ENCODE measurements at regions not wholly inside any gene's neighbourhood (a gene's known extent, or its start where the extent isn't known, plus 50 kb on each side); places are given as distances from the start of the nearest gene placed in this dataset.
A peak's percentile ranks its signal among the peaks of the same experiment; 100 is the strongest.

DNA sequence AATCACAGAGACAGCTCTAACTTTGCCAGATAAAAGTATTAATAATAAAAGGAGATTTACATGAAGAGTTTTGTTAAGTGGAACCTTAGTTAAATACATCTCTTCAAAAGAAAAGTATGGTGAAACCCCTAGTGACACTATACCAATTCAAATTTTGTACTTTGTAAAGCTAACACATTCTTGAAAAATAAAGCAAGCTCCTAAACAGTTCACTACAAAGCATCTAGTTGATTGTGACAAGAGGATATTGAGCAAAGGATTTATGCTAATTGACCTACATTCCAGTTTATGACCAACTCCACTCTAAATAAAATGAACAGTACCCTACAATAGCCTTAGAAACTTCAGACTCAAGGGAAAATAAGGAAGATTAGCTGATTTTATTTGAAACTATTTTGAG, 69.4 kb upstream of the WDR17 start:
- intact Hi-C loops (cut with DNase I; ENCODE audit: low total_unique reads) = no loop called here
- H3K4me1 ChIP-seq = no peaks in the 10 kb centered on the region
- H3K36me3 ChIP-seq = no peaks in the 10 kb centered on the region
- DNase-seq = no peak
- TF ChIP-seq POLR2A (IDR thresholded peaks at IDR 0.05) (no peak), CTCF (IDR thresholded peaks at IDR 0.05) (no peak)
- H3K27me3 ChIP-seq = no peaks in the 10 kb centered on the region
- H3K4me3 ChIP-seq = no peak overlapping the region
- no peaks in the 10 kb centered on the region for H3K9me3 ChIP-seq
- H3K27ac ChIP-seq = no peak overlapping the region

DNA sequence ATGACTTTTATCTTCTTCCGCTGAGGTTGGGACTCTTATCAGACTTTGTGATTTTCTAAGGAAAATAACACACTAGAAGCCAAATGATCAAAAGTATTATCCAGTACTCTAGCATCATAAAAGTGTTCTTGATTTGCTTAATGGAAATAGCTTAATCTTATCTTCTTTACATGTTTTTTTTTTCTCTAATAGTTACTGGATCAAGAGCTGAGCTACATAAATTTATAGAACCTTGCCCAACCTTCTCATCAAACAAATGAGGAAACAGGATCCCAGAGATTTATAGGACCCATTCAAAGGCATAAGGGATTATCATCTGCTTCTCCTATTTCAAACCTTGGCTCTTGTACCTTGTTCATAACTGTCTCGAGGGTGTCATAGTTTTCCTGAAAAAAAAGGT, 68.3 kb upstream of the WDR17 start:
- no peak for TF ChIP-seq POLR2A (IDR thresholded peaks at IDR 0.05)
- no peak for TF ChIP-seq CTCF (IDR thresholded peaks at IDR 0.05)
- Histone ChIP-seq H3K27me3 (no peaks in the 10 kb centered on the region), H3K9me3 (no peaks in the 10 kb centered on the region), H3K4me1 (no peaks in the 10 kb centered on the region), H3K27ac (no peak overlapping the region), H3K36me3 (no peaks in the 10 kb centered on the region), H3K4me3 (no peak overlapping the region)
- intact Hi-C loops (cut with DNase I; ENCODE audit: low total_unique reads) = no loop called here
- no peak for DNase-seq

GRCh38 chr4:175998782-175999181, 66.9 kb upstream of the WDR17 start:
- intact Hi-C loops (cut with DNase I; ENCODE audit: low total_unique reads) = no loop called here
- no peak overlapping the region for H3K4me3 ChIP-seq
- no peak for TF ChIP-seq CTCF (IDR thresholded peaks at IDR 0.05)
- no peak for TF ChIP-seq POLR2A (IDR thresholded peaks at IDR 0.05)
- no peaks in the 10 kb centered on the region for H3K9me3 ChIP-seq
- H3K36me3 ChIP-seq = no peaks in the 10 kb centered on the region
- H3K27ac ChIP-seq = no peak overlapping the region
- no peaks in the 10 kb centered on the region for H3K4me1 ChIP-seq
- H3K27me3 ChIP-seq = no peaks in the 10 kb centered on the region
- DNase-seq = no peak

DNA sequence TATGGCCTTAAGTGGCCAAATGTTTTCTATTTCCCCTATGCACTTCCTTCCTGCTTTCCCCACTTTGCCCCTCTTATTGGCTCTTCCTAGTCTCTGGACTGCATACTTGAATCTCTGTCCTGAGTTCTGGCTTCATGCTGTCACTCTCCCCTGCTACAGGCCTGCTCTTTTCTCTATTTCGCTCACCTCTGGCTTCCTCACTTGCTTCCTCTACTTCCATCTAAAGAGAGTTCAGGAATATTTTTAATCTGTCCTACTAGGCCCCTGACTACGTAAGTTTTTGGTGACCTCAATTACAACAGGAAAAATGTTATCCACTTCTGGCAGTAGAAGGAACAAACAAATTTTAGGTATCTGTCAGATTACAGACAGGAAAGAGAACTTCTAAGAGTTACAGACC, 65.7 kb upstream of the WDR17 start:
- Histone ChIP-seq H3K36me3 (no peaks in the 10 kb centered on the region), H3K27ac (no peak overlapping the region), H3K4me1 (no peaks in the 10 kb centered on the region), H3K27me3 (no peaks in the 10 kb centered on the region), H3K9me3 (no peaks in the 10 kb centered on the region), H3K4me3 (no peak overlapping the region)
- DNase-seq = no peak
- TF ChIP-seq POLR2A (IDR thresholded peaks at IDR 0.05) (no peak), CTCF (IDR thresholded peaks at IDR 0.05) (no peak)
- intact Hi-C loops (cut with DNase I; ENCODE audit: low total_unique reads) = no loop called here

DNA sequence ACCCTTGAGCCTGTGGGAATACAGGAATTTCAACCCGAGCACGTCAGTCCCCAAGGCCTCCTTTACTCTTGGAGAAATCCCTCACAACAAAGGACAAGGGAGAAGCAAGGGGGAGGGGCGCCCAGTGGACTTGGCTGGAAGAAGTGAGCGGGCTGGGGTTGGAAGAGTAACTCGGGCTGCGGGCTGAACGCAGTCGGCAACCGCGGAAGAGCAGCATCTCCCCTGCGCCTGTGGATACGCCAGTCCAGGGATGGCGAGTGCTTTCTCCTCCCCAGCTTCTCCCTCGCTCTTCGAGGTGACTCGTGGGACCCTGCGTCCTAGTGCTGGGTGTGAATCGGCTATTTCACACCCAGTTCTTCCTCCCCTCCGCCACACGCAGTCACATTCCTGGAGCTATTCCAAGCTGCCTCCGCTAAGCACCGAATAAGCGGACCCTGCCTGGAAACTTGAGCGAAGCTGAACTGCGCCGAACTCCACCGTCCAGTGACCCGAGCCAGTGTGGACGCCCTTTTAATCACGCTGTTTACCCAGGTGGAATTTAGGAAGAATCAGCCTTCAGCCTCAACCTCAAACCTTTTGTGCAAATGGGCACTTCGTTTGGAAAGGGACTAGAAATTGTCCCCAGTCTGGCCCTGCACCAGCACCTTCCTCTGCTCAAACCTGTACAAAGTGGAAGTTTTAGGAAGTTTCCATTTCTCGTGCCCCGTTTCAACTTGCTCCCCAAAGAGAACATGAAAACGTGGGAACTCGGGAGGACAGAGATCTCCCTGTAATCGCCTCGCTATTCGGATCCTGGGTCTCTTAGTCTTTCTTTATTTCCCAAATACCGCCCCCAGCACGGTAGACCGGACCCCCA, 64.3 kb upstream of the WDR17 start:
- Histone ChIP-seq H3K4me1 (no peaks in the 10 kb centered on the region), H3K27me3 (no peaks in the 10 kb centered on the region), H3K9me3 (no peaks in the 10 kb centered on the region), H3K36me3 (no peaks in the 10 kb centered on the region), H3K4me3 (peak overlapping the region; percentile 26 to 43), H3K27ac (peak overlapping the region; percentile 17 to 26)
- peak; percentile 28 to 31 for DNase-seq
- intact Hi-C loops (cut with DNase I; ENCODE audit: low total_unique reads) = no loop called here
- TF ChIP-seq POLR2A (IDR thresholded peaks at IDR 0.05) (no peak), CTCF (IDR thresholded peaks at IDR 0.05) (no peak)

Data from uterus (tissue), 3 donors.